Astrocyte (in vitro differentiated cells and primary cell): ENCODE measurements at regions not wholly inside any gene's neighbourhood (a gene's known extent, or its start where the extent isn't known, plus 50 kb on each side); places are given as distances from the start of the nearest gene placed in this dataset.

ENCODE experiments used
- EZH2 ChIP-seq: IDR thresholded peaks from 2 replicates; pipeline ENCODE4 v1.6.1; 2012; ENCODE audit warnings: mild to moderate bottlenecking, low read length, inconsistent platforms; ENCODE audit not compliant: insufficient read depth
- TF ChIP-seq, protein P1 (sequence below): IDR thresholded peaks from 2 replicates; pipeline ENCODE4 v1.5.1; 2011; ENCODE audit warnings: low read depth, mild to moderate bottlenecking, inconsistent platforms, low read length, moderate library complexity; ENCODE audit not compliant: insufficient read depth

- TF ChIP-seq, protein P1, sequence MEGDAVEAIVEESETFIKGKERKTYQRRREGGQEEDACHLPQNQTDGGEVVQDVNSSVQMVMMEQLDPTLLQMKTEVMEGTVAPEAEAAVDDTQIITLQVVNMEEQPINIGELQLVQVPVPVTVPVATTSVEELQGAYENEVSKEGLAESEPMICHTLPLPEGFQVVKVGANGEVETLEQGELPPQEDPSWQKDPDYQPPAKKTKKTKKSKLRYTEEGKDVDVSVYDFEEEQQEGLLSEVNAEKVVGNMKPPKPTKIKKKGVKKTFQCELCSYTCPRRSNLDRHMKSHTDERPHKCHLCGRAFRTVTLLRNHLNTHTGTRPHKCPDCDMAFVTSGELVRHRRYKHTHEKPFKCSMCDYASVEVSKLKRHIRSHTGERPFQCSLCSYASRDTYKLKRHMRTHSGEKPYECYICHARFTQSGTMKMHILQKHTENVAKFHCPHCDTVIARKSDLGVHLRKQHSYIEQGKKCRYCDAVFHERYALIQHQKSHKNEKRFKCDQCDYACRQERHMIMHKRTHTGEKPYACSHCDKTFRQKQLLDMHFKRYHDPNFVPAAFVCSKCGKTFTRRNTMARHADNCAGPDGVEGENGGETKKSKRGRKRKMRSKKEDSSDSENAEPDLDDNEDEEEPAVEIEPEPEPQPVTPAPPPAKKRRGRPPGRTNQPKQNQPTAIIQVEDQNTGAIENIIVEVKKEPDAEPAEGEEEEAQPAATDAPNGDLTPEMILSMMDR = no peak
- no peak for TF ChIP-seq EZH2
Observed at GRCh38 chr3:35857004-35857403, 217.7 kb downstream of the ARPP21 start.
